Breast epithelium (tissue), 4 donors: ENCODE measurements at regions not wholly inside any gene's neighbourhood (a gene's known extent, or its start where the extent isn't known, plus 50 kb on each side); places are given as distances from the start of the nearest gene placed in this dataset.

Source experiments
- DNase-seq, 2 donors: peaks; one replicate each; pipeline ENCODE4 v3.0.0-alpha.2; 2019; ENCODE audit warnings: low spot score in 2 of 2
- H3K27ac ChIP-seq, 2 donors: fragments of 200-600 bp; sonication (generic) in 1 of 2; one replicate each; pipeline ENCODE4 v1.5.1; 2016 to 2019; ENCODE audit warnings: mild to moderate bottlenecking in 1 of 2
- H3K27me3 ChIP-seq, 2 donors: fragments of 200-600 bp; sonication (generic) in 1 of 2; one replicate each; pipeline versions ENCODE4 v1.5.1 to v1.6.0; 2017 to 2019; ENCODE audit warnings: control low read depth in 1 of 2, mild to moderate bottlenecking in 1 of 2
- H3K36me3 ChIP-seq: fragments of 200-600 bp; one replicate; pipeline ENCODE4 v1.5.1; 2019
- H3K4me1 ChIP-seq, 2 donors: fragments of 200-600 bp; sonication (generic); one replicate each; pipeline ENCODE4 v1.5.1; 2016 to 2019; ENCODE audit warnings: control low read depth in 1 of 2
- H3K4me3 ChIP-seq, 3 donors: fragments of 200-600 bp; sonication (generic); 1 replicate in 2 of 3; 2 replicates in 1 of 3; pipeline ENCODE4 v1.5.1; 2016 to 2019; ENCODE audit warnings: mild to moderate bottlenecking in 3 of 3, moderate library complexity in 2 of 3
- H3K9me3 ChIP-seq, 2 donors: fragments of 200-600 bp; sonication (generic) in 1 of 2; one replicate each; pipeline ENCODE4 v1.5.1; 2016 to 2019; ENCODE audit warnings: control low read depth in 1 of 2
- CTCF ChIP-seq, 3 donors: fragments of 450-650 bp; IDR thresholded peaks; one replicate each; pipeline ENCODE4 v1.5.1; 2016 to 2017; ENCODE audit warnings: antibody characterized with exemption in 3 of 3, mild to moderate bottlenecking in 3 of 3, moderate library complexity in 3 of 3
- POLR2A ChIP-seq: fragments of 450-650 bp; IDR thresholded peaks from one replicate; pipeline ENCODE4 v1.6.1; 2016; ENCODE audit warnings: antibody characterized with exemption, mild to moderate bottlenecking, moderate library complexity
- POLR2AphosphoS5 ChIP-seq, 3 donors: sonication (generic); formaldehyde crosslinking; IDR thresholded peaks; one replicate each; pipeline ENCODE4 v1.6.1; 2017; ENCODE audit warnings: antibody characterized with exemption in 3 of 3
- intact Hi-C: fragments of 100-400 bp; cut with DNase I; formaldehyde crosslinking; loops from one replicate; pipeline ENCODE4 v1.15.1; 2023; ENCODE audit warnings: low total_unique reads

- H3K4me3 ChIP-seq, result no peak overlapping the region
- H3K4me1 ChIP-seq, result no peaks in the 10 kb centered on the region
- no peaks in the 10 kb centered on the region for H3K9me3 ChIP-seq
- DNase-seq, result no peak
- no peaks in the 10 kb centered on the region for H3K27me3 ChIP-seq
- TF ChIP-seq CTCF (IDR thresholded peaks at IDR 0.05) (no peak), POLR2AphosphoS5 (IDR thresholded peaks at IDR 0.05) (no peak), POLR2A (no peak)
- intact Hi-C loops, result no loop called here
- no peaks in the 10 kb centered on the region for H3K36me3 ChIP-seq
- H3K27ac ChIP-seq, result no peak overlapping the region
Observed at GRCh38 chr13:111662895-111663294, 342.5 kb downstream of the TEX29 start.

- Histone ChIP-seq H3K4me1 (no peaks in the 10 kb centered on the region), H3K27me3 (no peaks in the 10 kb centered on the region), H3K9me3 (no peaks in the 10 kb centered on the region), H3K27ac (no peak overlapping the region), H3K36me3 (no peaks in the 10 kb centered on the region), H3K4me3 (no peak overlapping the region)
- intact Hi-C loops, result no loop called here
- peak in 1 of 2 donors; percentile 19 for DNase-seq
- no peak for TF ChIP-seq POLR2A
- no peak for TF ChIP-seq CTCF (IDR thresholded peaks at IDR 0.05)
- no peak for TF ChIP-seq POLR2AphosphoS5 (IDR thresholded peaks at IDR 0.05)
Observed at GRCh38 chr13:111663505-111663904, 343.1 kb downstream of the TEX29 start.

GRCh38 chr13:111663953-111664421 is 343.5 kb downstream of the TEX29 start:
- no peak for TF ChIP-seq CTCF (IDR thresholded peaks at IDR 0.05)
- TF ChIP-seq POLR2A, result no peak
- TF ChIP-seq POLR2AphosphoS5 (IDR thresholded peaks at IDR 0.05), result no peak
- H3K4me1 ChIP-seq, result no peaks in the 10 kb centered on the region
- intact Hi-C loops, result no loop called here

GRCh38 chr13:111664696-111665095 is 344.3 kb downstream of the TEX29 start:
- Histone ChIP-seq H3K27me3 (no peaks in the 10 kb centered on the region), H3K9me3 (no peaks in the 10 kb centered on the region), H3K36me3 (no peaks in the 10 kb centered on the region), H3K4me3 (no peak overlapping the region), H3K27ac (no peak overlapping the region), H3K4me1 (no peaks in the 10 kb centered on the region)
- no peak for DNase-seq
- intact Hi-C loops, result no loop called here
- TF ChIP-seq POLR2AphosphoS5 (IDR thresholded peaks at IDR 0.05), result no peak
- TF ChIP-seq POLR2A, result no peak
- TF ChIP-seq CTCF (IDR thresholded peaks at IDR 0.05), result no peak

More at GRCh38 chr13:111663953-111664421, 343.5 kb downstream of the TEX29 start:
- Histone ChIP-seq H3K4me3 (no peak overlapping the region), H3K9me3 (no peaks in the 10 kb centered on the region), H3K27ac (no peak overlapping the region), H3K27me3 (no peaks in the 10 kb centered on the region), H3K36me3 (no peaks in the 10 kb centered on the region)
- peak in 1 of 2 donors; percentile 12 for DNase-seq

- intact Hi-C loops, result no loop called here
- Histone ChIP-seq H3K9me3 (no peaks in the 10 kb centered on the region), H3K27ac (no peak overlapping the region), H3K27me3 (no peaks in the 10 kb centered on the region), H3K36me3 (no peaks in the 10 kb centered on the region), H3K4me1 (no peaks in the 10 kb centered on the region), H3K4me3 (no peak overlapping the region)
- DNase-seq, result no peak
- no peak for TF ChIP-seq CTCF (IDR thresholded peaks at IDR 0.05)
- no peak for TF ChIP-seq POLR2AphosphoS5 (IDR thresholded peaks at IDR 0.05)
- no peak for TF ChIP-seq POLR2A
Observed at GRCh38 chr13:111665691-111666095, 345.3 kb downstream of the TEX29 start.
